ENCODE measurements at regions not wholly inside any gene's neighbourhood (a gene's known extent, or its start where the extent isn't known, plus 50 kb on each side); places are given as distances from the start of the nearest gene placed in this dataset.

GRCh38 chr3:70561796-70562195 is 249.4 kb upstream of the MDFIC2 start:
- TF ChIP-seq CTCF (IDR thresholded peaks at IDR 0.05; ENCODE audit: low read depth, low read length, poor library complexity, severe bottlenecking), result no peak
- TF ChIP-seq EZH2phosphoT487 (IDR thresholded peaks at IDR 0.05; ENCODE audit: borderline replicate concordance, low read length), result no peak

Data from DOHH2 (cell line).